ENCODE measurements at regions not wholly inside any gene's neighbourhood (a gene's known extent, or its start where the extent isn't known, plus 50 kb on each side); places are given as distances from the start of the nearest gene placed in this dataset.

DNA sequence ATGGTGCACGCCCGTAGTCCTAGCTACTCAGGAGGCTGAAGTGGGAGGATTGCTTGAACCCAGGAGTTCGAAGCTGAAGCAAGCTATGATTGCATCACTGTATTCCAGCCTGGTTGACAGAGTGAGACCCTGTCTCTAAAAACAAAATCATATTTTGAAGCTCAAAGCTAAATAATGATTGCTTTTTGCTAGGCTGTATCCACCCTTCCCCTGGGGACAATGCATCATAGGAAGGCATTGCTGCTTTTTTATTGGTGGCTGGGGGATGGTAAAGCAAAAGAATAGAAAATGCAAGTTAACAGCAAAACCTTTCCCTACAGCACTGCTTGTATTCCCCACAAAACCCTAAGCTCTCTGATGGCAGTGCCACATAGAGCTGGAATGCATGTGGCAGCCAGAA is 107.5 kb upstream of the WAC start:
- TF ChIP-seq, protein P1, sequence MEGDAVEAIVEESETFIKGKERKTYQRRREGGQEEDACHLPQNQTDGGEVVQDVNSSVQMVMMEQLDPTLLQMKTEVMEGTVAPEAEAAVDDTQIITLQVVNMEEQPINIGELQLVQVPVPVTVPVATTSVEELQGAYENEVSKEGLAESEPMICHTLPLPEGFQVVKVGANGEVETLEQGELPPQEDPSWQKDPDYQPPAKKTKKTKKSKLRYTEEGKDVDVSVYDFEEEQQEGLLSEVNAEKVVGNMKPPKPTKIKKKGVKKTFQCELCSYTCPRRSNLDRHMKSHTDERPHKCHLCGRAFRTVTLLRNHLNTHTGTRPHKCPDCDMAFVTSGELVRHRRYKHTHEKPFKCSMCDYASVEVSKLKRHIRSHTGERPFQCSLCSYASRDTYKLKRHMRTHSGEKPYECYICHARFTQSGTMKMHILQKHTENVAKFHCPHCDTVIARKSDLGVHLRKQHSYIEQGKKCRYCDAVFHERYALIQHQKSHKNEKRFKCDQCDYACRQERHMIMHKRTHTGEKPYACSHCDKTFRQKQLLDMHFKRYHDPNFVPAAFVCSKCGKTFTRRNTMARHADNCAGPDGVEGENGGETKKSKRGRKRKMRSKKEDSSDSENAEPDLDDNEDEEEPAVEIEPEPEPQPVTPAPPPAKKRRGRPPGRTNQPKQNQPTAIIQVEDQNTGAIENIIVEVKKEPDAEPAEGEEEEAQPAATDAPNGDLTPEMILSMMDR (IDR thresholded peaks at IDR 0.05) = no peak
- TF ChIP-seq ZFX (IDR thresholded peaks at IDR 0.05; ENCODE audit: borderline replicate concordance) = no peak

Data from 22Rv1 (cell line).